GM19099 (cell line): ENCODE measurements at regions not wholly inside any gene's neighbourhood (a gene's known extent, or its start where the extent isn't known, plus 50 kb on each side); places are given as distances from the start of the nearest gene placed in this dataset.

Source experiments
- POLR2A ChIP-seq: IDR thresholded peaks from 3 replicates; pipeline ENCODE4 v1.6.1; 2011; ENCODE audit warnings: low read depth; ENCODE audit not compliant: insufficient read length; ENCODE audit errors: extremely low read depth

DNA sequence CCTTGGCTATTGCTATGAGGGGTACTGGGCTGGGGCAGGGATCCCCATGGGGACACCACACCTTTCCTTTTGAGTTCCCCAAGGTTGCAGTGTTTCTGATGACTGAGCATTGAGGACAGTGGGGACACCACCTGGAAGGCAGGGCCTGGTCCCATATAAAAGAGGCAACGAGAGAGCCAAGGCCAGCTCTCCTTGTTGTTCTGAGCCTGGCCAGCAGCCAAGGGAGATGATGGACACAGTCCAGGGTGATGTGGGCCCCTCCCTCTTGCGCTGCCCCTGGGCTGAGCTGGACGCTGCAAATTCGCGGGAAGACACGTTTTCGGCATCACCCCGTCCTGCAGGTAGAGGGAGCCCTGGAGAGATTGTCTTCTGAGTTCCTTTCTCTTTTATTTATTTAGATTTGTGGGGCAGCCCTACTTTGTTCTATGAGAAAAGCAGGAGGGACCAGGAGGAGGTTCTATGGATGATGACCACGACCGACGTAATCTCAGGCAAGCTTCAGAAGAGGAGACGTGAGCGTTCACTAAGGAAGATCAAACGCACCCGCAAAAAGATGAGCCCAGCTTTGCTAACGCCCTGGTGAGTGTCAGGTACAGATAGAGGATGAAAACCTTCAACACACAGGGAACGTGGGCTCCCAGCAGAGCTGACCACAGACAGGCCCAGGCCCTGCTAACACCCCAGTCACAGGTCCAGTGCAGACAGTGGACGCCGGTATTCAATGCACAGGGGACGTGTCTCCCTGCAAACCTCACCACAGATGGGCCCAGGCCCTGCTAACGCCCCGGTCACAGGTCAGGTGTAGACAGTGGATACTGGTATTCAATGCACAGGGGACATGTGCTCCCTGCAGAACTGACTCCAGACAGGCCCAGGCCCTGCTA, 97.4 kb downstream of the SHOX start:
- TF ChIP-seq POLR2A = no peak

DNA sequence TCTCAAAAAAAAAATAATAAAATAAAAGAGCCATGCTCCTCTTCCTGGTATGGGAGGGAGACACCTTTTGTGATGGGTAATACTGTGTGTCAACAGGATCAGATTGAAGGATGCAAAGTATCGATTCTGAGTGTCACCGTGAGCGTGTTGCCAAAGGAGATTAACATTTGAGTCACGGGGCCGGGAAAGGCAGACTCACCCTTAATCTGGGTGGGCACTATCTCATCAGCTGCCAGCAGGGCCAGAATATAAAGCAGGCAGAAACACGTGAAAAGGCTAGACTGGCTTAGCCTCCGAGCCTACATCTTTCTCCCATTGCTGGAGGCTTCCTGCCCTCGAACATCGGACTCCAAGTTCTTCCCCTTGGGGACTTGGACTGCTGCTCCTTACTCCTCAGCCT, 95.4 kb downstream of the SHOX start:
- TF ChIP-seq POLR2A = no peak

DNA sequence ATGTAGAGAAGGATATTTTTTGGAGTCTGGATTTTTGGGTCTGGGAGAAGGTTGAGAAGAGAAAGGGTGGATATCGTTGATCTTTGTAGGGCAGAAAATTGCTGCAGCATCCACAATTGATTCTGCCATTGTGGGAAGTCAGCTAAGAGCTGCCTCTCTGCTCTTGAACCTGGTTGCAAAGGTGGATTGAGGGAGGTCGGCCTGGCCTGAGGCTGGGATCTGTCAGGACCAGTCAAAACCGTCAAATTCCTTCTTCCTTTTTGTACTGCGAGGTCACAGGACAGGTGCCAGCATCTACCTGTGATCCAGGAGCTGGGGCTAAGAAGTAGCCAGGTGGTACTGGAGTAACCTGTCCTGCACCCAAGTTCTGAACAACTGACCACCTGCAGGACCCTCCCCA, 93.7 kb downstream of the SHOX start:
- no peak for TF ChIP-seq POLR2A

DNA sequence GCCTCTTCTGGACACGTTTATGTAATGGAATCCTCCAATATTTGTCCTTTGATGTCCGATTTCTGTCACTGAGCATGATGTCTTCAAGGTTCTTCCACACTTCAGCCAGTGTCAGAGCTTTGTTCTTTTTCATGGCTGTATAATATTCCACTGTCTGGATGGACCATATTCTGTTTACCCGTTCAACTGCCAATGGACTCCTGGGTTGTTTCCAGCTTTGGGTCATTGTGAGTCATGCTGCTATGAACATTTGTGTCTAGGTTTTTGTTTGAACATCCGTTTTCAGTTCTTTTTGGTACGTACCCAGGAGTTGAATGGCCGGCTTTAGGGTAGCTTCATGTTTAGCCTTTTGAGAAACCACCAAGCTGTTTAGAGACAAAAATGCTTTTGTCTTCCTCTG, 93.2 kb downstream of the SHOX start:
- TF ChIP-seq POLR2A = no peak

DNA sequence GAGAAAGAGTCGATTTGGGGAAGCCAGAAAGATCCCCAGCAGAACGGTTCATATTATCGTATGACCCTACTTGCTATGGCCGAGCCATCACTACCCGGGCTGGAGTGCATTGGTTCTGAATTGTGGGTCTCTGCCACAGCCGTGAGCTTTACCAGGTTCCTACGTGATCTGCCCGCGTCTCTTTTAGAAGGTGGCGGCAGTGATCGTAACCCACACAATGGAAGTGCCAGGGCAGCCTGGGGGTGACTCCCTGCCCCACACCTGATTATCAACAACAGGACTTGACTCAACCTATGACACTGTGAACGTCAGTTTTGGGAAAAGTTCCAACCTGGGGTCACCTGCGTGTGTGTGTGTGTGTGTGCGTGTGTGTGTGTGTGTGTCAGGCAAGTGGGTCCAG, 90.8 kb downstream of the SHOX start:
- no peak for TF ChIP-seq POLR2A

DNA sequence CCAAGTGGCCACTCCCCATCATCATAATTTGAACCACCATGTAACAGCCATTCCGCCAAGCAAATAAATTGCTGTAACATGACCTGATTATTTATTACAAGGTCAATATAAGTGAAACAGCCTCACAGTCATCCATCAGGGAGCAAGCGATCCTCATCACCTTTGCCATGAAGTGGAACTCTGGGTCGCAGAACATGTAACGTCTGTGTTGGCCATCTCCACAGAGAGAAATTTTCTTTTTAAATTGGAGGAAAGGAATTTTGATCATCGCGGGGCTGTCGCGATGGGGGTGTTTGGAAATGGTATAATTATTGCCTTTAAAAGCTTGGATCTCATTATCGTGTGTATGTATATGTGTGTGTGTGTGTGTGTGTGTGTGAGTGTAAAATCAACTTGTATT, 90.2 kb downstream of the SHOX start:
- no peak for TF ChIP-seq POLR2A

DNA sequence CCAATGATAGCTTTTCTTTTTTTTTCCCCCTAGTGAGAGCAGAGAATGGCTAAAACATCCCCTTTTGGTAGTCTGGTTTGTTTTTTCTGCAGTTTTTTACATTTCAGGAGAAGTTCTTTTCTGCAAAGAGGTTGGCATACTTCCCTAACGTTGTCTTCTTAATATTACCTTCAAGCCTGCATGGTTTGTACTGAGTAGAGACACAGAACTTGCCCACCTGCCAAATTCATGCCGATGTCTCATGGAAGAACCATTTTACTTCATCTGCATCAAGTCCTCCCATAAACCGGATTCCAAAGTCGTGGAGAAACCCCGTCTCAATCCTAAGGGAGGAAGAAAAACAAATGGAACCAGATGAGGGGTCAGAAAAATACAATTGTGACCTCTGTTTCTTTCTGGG, 89.7 kb downstream of the SHOX start:
- TF ChIP-seq POLR2A = no peak

DNA sequence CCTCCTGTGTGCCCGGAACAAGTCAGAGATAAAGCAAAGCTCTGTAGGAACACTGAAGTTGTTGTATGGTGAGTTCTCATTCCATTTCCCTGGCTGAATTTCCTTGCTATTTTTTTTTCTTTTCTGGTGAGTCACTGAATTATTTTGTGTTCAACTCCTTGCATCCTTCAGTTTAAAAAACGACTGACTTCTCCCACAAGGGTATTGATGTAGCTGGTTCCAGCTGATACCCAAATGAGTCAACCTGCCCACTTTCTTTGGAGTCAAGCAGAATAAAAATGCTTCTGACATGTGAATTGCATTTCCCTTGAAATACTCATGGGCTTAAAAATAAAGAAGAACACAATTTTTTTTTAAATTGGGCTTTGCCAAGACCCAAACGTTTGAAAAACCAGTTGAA, 85.5 kb downstream of the SHOX start:
- no peak for TF ChIP-seq POLR2A

DNA sequence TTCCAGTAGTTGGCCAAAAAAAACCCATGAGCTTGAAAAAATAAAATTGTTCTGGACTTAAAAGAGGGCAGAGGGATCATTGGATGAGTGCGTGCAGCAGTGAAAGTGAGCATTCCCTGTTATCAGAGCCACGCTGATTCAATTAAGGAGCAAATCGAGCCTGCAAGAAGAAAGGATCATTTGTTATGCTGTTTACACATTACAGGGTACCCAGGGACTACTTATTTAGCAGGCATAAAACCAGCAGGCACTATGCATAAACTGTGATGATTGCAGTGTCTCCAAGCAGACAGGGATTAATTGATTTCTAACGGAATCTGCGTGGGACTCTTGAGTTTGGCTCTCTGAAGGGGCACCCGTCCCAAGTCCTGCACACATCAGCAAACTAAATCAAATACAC, 83.5 kb downstream of the SHOX start:
- TF ChIP-seq POLR2A = no peak
